ENCODE measurements at regions not wholly inside any gene's neighbourhood (a gene's known extent, or its start where the extent isn't known, plus 50 kb on each side); places are given as distances from the start of the nearest gene placed in this dataset.
"Not testable (repeated sequence)": the region's sequence is repeated elsewhere in the genome, so short reads cannot be mapped to it uniquely, and the experiment has no call there.

- H3K36me3 ChIP-seq (ENCODE audit: control insufficient read depth, insufficient read depth, low read length): no peaks in the 10 kb centered on the region
- 80% methylated on average over 1 of the region's 1 CpG; no CpG with 5 or more reads in 1 of the 2 experiments for WGBS, 2 experiments (ENCODE audit: insufficient coverage in 2 of 2)
- H3K4me1 ChIP-seq (ENCODE audit: control insufficient read depth, insufficient read depth, low read length, poor library complexity, severe bottlenecking): no peaks in the 10 kb centered on the region
- H3K9me3 ChIP-seq (ENCODE audit: control insufficient read depth, low read length): no peaks in the 10 kb centered on the region
- no peak overlapping the region for H3K4me3 ChIP-seq (ENCODE audit: extremely low read depth, insufficient read depth, low read length, poor library complexity, severe bottlenecking)
- no peak overlapping the region for H3K27ac ChIP-seq (ENCODE audit: low read depth, low read length, severe bottlenecking)
Observed at GRCh38 chr12:68478516-68479260, 132.0 kb upstream of the RAP1B start.

GRCh38 chr12:68479261-68479895, 131.3 kb upstream of the RAP1B start:
- H3K27ac ChIP-seq (ENCODE audit: low read depth, low read length, severe bottlenecking): no peak overlapping the region
- H3K4me1 ChIP-seq (ENCODE audit: control insufficient read depth, insufficient read depth, low read length, poor library complexity, severe bottlenecking): no peaks in the 10 kb centered on the region
- no peaks in the 10 kb centered on the region for H3K9me3 ChIP-seq (ENCODE audit: control insufficient read depth, low read length)
- no peaks in the 10 kb centered on the region for H3K36me3 ChIP-seq (ENCODE audit: control insufficient read depth, insufficient read depth, low read length)
- no peak overlapping the region for H3K4me3 ChIP-seq (ENCODE audit: extremely low read depth, insufficient read depth, low read length, poor library complexity, severe bottlenecking)
- WGBS, 2 experiments (ENCODE audit: insufficient coverage in 2 of 2): 86 to 95% methylated on average over 3 of the region's 4 CpGs

- Histone ChIP-seq H3K9me3 (ENCODE audit: control insufficient read depth, low read length) (no peaks in the 10 kb centered on the region), H3K27ac (ENCODE audit: low read depth, low read length, severe bottlenecking) (no peak overlapping the region), H3K4me1 (ENCODE audit: control insufficient read depth, insufficient read depth, low read length, poor library complexity, severe bottlenecking) (no peaks in the 10 kb centered on the region), H3K4me3 (ENCODE audit: extremely low read depth, insufficient read depth, low read length, poor library complexity, severe bottlenecking) (no peak overlapping the region), H3K36me3 (ENCODE audit: control insufficient read depth, insufficient read depth, low read length) (no peaks in the 10 kb centered on the region)
- WGBS, 2 experiments (ENCODE audit: insufficient coverage in 2 of 2): 88 to 94% methylated on average over 2 of the region's 2 CpGs
Observed at GRCh38 chr12:68479896-68480291, 130.8 kb upstream of the RAP1B start.

- Histone ChIP-seq H3K27ac (ENCODE audit: low read depth, low read length, severe bottlenecking) (no peak overlapping the region), H3K4me1 (ENCODE audit: control insufficient read depth, insufficient read depth, low read length, poor library complexity, severe bottlenecking) (no peaks in the 10 kb centered on the region), H3K9me3 (ENCODE audit: control insufficient read depth, low read length) (no peaks in the 10 kb centered on the region), H3K4me3 (ENCODE audit: extremely low read depth, insufficient read depth, low read length, poor library complexity, severe bottlenecking) (no peak overlapping the region), H3K36me3 (ENCODE audit: control insufficient read depth, insufficient read depth, low read length) (no peaks in the 10 kb centered on the region)
Observed at GRCh38 chr12:68480526-68480925, 130.2 kb upstream of the RAP1B start.

- WGBS, 2 experiments (ENCODE audit: insufficient coverage in 2 of 2): 86 to 91% methylated on average over 4 of the region's 7 CpGs
- no peak overlapping the region for H3K4me3 ChIP-seq (ENCODE audit: extremely low read depth, insufficient read depth, low read length, poor library complexity, severe bottlenecking)
- H3K27ac ChIP-seq (ENCODE audit: low read depth, low read length, severe bottlenecking): no peak overlapping the region
- H3K36me3 ChIP-seq (ENCODE audit: control insufficient read depth, insufficient read depth, low read length): no peaks in the 10 kb centered on the region
- no peaks in the 10 kb centered on the region for H3K4me1 ChIP-seq (ENCODE audit: control insufficient read depth, insufficient read depth, low read length, poor library complexity, severe bottlenecking)
- H3K9me3 ChIP-seq (ENCODE audit: control insufficient read depth, low read length): no peaks in the 10 kb centered on the region
Observed at GRCh38 chr12:68481181-68481941, 129.3 kb upstream of the RAP1B start.

- H3K36me3 ChIP-seq (ENCODE audit: control insufficient read depth, insufficient read depth, low read length): no peaks in the 10 kb centered on the region
- H3K4me1 ChIP-seq (ENCODE audit: control insufficient read depth, insufficient read depth, low read length, poor library complexity, severe bottlenecking): no peaks in the 10 kb centered on the region
- H3K4me3 ChIP-seq (ENCODE audit: extremely low read depth, insufficient read depth, low read length, poor library complexity, severe bottlenecking): no peak overlapping the region
- no peak overlapping the region for H3K27ac ChIP-seq (ENCODE audit: low read depth, low read length, severe bottlenecking)
- H3K9me3 ChIP-seq (ENCODE audit: control insufficient read depth, low read length): no peaks in the 10 kb centered on the region
- WGBS, 2 experiments (ENCODE audit: insufficient coverage in 2 of 2): 80% methylated on average over 1 of the region's 1 CpG; no CpG with 5 or more reads in 1 of the 2 experiments
Observed at GRCh38 chr12:68482014-68482413, 128.7 kb upstream of the RAP1B start.

- Histone ChIP-seq H3K36me3 (ENCODE audit: control insufficient read depth, insufficient read depth, low read length) (no peaks in the 10 kb centered on the region), H3K4me1 (ENCODE audit: control insufficient read depth, insufficient read depth, low read length, poor library complexity, severe bottlenecking) (no peaks in the 10 kb centered on the region), H3K9me3 (ENCODE audit: control insufficient read depth, low read length) (no peaks in the 10 kb centered on the region), H3K27ac (ENCODE audit: low read depth, low read length, severe bottlenecking) (no peak overlapping the region), H3K4me3 (ENCODE audit: extremely low read depth, insufficient read depth, low read length, poor library complexity, severe bottlenecking) (no peak overlapping the region)
- 60 to 88% methylated on average over 1 of the region's 1 CpG for WGBS, 2 experiments (ENCODE audit: insufficient coverage in 2 of 2)
Observed at GRCh38 chr12:68482660-68483059, 128.0 kb upstream of the RAP1B start.

GRCh38 chr12:68483592-68484383, 126.9 kb upstream of the RAP1B start:
- no peak overlapping the region for H3K4me3 ChIP-seq (ENCODE audit: extremely low read depth, insufficient read depth, low read length, poor library complexity, severe bottlenecking)
- no peaks in the 10 kb centered on the region for H3K9me3 ChIP-seq (ENCODE audit: control insufficient read depth, low read length)
- 80 to 100% methylated on average over 1 of the region's 4 CpGs for WGBS, 2 experiments (ENCODE audit: insufficient coverage in 2 of 2)
- H3K36me3 ChIP-seq (ENCODE audit: control insufficient read depth, insufficient read depth, low read length): no peaks in the 10 kb centered on the region
- H3K4me1 ChIP-seq (ENCODE audit: control insufficient read depth, insufficient read depth, low read length, poor library complexity, severe bottlenecking): no peaks in the 10 kb centered on the region
- no peak overlapping the region for H3K27ac ChIP-seq (ENCODE audit: low read depth, low read length, severe bottlenecking)

- not testable (repeated sequence) for H3K27ac ChIP-seq (ENCODE audit: low read depth, low read length, severe bottlenecking); H3K36me3 ChIP-seq (ENCODE audit: control insufficient read depth, insufficient read depth, low read length); H3K9me3 ChIP-seq (ENCODE audit: control insufficient read depth, low read length); H3K4me3 ChIP-seq (ENCODE audit: extremely low read depth, insufficient read depth, low read length, poor library complexity, severe bottlenecking); H3K4me1 ChIP-seq (ENCODE audit: control insufficient read depth, insufficient read depth, low read length, poor library complexity, severe bottlenecking)
- no CpG with 5 or more reads among the region's 6 CpGs for WGBS, 2 experiments (ENCODE audit: insufficient coverage in 2 of 2)
Observed at GRCh38 chr12:68484578-68484977, 126.1 kb upstream of the RAP1B start.

GRCh38 chr12:68486449-68486848, 124.2 kb upstream of the RAP1B start:
- 83 to 100% methylated on average over 1 to 5 of the region's 6 CpGs for WGBS, 2 experiments (ENCODE audit: insufficient coverage in 2 of 2)
- H3K9me3 ChIP-seq (ENCODE audit: control insufficient read depth, low read length); H3K4me1 ChIP-seq (ENCODE audit: control insufficient read depth, insufficient read depth, low read length, poor library complexity, severe bottlenecking); H3K4me3 ChIP-seq (ENCODE audit: extremely low read depth, insufficient read depth, low read length, poor library complexity, severe bottlenecking); H3K36me3 ChIP-seq (ENCODE audit: control insufficient read depth, insufficient read depth, low read length); H3K27ac ChIP-seq (ENCODE audit: low read depth, low read length, severe bottlenecking): not testable (repeated sequence)
